Fibroblast of gingiva (primary cell): ENCODE measurements at regions not wholly inside any gene's neighbourhood (a gene's known extent, or its start where the extent isn't known, plus 50 kb on each side); places are given as distances from the start of the nearest gene placed in this dataset.
"Not testable (repeated sequence)": the region's sequence is repeated elsewhere in the genome, so short reads cannot be mapped to it uniquely, and the experiment has no call there.

ENCODE experiments used
- DNase-seq: peaks from one replicate; pipeline ENCODE4 v3.0.0-alpha.2; 2011; ENCODE audit warnings: low read depth

- DNase-seq = not testable (repeated sequence)
Observed at GRCh38 chr15:20624085-20624484, 82.5 kb upstream of the GOLGA6L6 start.

GRCh38 chr15:20622117-20622516 lies 80.5 kb upstream of the GOLGA6L6 start:
- DNase-seq = not testable (repeated sequence)

GRCh38 chr15:20614549-20614948 lies 72.9 kb upstream of the GOLGA6L6 start:
- not testable (repeated sequence) for DNase-seq

- not testable (repeated sequence) for DNase-seq
Observed at GRCh38 chr15:20612796-20613195, 71.2 kb upstream of the GOLGA6L6 start.

- DNase-seq = not testable (repeated sequence)
Observed at GRCh38 chr15:20612356-20612755, 70.8 kb upstream of the GOLGA6L6 start.

GRCh38 chr15:20611667-20612290 lies 70.2 kb upstream of the GOLGA6L6 start:
- DNase-seq = not testable (repeated sequence)

GRCh38 chr15:20608179-20608578 lies 66.6 kb upstream of the GOLGA6L6 start:
- DNase-seq = not testable (repeated sequence)

- DNase-seq = not testable (repeated sequence)
Observed at GRCh38 chr15:20597245-20597644, 55.6 kb upstream of the GOLGA6L6 start.

GRCh38 chr15:20594219-20594618 lies 52.6 kb upstream of the GOLGA6L6 start:
- DNase-seq = not testable (repeated sequence)

GRCh38 chr15:20591936-20592335 lies 50.3 kb upstream of the GOLGA6L6 start:
- not testable (repeated sequence) for DNase-seq
